Ovary (tissue), 7 donors: ENCODE measurements at regions not wholly inside any gene's neighbourhood (a gene's known extent, or its start where the extent isn't known, plus 50 kb on each side); places are given as distances from the start of the nearest gene placed in this dataset.

ENCODE experiments used
- DNase-seq, 5 donors: peaks; one replicate each; pipeline ENCODE4 v3.0.0-alpha.2; 2019 to 2020
- H3K27ac ChIP-seq, 2 donors: fragments of 200-600 bp; one replicate each; pipeline versions ENCODE4 v1.5.1 to v1.8.0; 2019 to 2022
- H3K27me3 ChIP-seq: fragments of 200-600 bp; one replicate; pipeline ENCODE4 v1.8.0; 2022
- H3K36me3 ChIP-seq: fragments of 200-600 bp; sonication (generic); one replicate; pipeline ENCODE4 v1.5.1; 2019
- H3K4me1 ChIP-seq: one replicate; pipeline ENCODE4 v1.8.1; 2013; ENCODE audit warnings: mild to moderate bottlenecking, moderate library complexity; ENCODE audit not compliant: insufficient read depth
- H3K4me3 ChIP-seq: fragments of 200-600 bp; sonication (generic); one replicate; pipeline ENCODE4 v1.5.1; 2017
- H3K9me3 ChIP-seq, 2 donors: fragments of 200-600 bp in 1 of 2; sonication (generic) in 1 of 2; one replicate each; pipeline versions ENCODE4 v1.5.1 to v1.8.1; 2013 to 2019; ENCODE audit warnings: mild to moderate bottlenecking in 1 of 2, moderate library complexity in 1 of 2
- EP300 ChIP-seq: sonication (generic); formaldehyde crosslinking; IDR thresholded peaks from one replicate; pipeline ENCODE4 v1.6.1; 2017; ENCODE audit warnings: antibody characterized with exemption
- POLR2A ChIP-seq: fragments of 450-650 bp; IDR thresholded peaks from one replicate; pipeline ENCODE4 v1.6.1; 2017; ENCODE audit warnings: antibody characterized with exemption, mild to moderate bottlenecking, moderate library complexity
- WGBS, 3 donors: extraction: QIAGEN DNeasy Blood & Tissue Kit in 1 of 3; methylation state at CpG; one replicate each; pipeline versions ENCODE4 v1.1.5 to v1.1.7; 2013 to 2017; 5-methylcytosine and 5-hydroxymethylcytosine counted together
- intact Hi-C, 4 donors: fragments of 100-400 bp; cut with DNase I; formaldehyde crosslinking; loops; one replicate each; pipeline versions ENCODE4 v1.11.0 to v1.15.1; 2022 to 2023
- TF ChIP-seq, protein P1 (sequence below), 3 donors: fragments of 450-650 bp in 2 of 3; fragments of 200-600 bp in 1 of 3; IDR thresholded peaks; one replicate each; pipeline versions ENCODE4 v1.5.1 to v1.8.0; 2016 to 2022; ENCODE audit warnings: antibody characterized with exemption in 3 of 3, mild to moderate bottlenecking in 1 of 3
- donor health status: DM: no; HTN: no; CAD: no; lungs with moderate emphysema.
- donor health status: DM: no; HTN: no; CAD: no.
- donor health status: Bipolar disorder and iron deficiency.
- donor health status: DM: no; HTN: no; CAD: no.
- donor health status: DM: yes; HTN: yes; CAD: no.

DNA sequence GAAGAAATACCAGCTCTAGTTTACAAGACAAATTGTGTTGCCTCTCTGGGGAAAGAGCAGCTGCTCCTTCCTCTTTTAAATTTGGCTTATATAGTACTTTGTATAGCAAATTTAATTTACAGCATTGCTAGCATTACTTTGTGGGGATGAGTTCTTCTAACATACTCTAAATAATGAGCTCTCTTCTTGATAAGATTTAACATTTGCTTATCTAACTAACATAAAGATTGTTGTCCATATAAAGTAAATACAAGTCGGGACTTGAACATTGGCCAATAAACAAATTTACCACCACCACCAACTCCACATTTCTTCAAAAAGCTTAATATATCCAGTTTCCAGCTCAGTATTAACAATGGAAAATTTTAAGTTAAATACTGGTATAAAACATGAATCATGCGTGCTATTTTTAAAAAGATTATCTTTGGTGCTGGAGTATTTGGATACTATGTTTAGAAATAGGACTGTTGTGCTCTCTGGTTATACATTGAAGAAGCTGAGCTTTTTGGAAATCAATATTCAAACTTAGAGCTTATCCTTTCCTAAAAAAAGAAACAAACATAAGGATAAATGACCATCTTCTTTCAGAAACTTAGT lies 1146.9 kb upstream of the GJE1 start:
- Histone ChIP-seq H3K9me3 (no peaks in the 10 kb centered on the region), H3K27me3 (no peaks in the 10 kb centered on the region), H3K27ac (no peak overlapping the region), H3K4me3 (no peak overlapping the region), H3K4me1 (no peaks in the 10 kb centered on the region), H3K36me3 (no peaks in the 10 kb centered on the region)
- no peak for TF ChIP-seq POLR2A
- no peak for TF ChIP-seq EP300
- TF ChIP-seq, protein P1, sequence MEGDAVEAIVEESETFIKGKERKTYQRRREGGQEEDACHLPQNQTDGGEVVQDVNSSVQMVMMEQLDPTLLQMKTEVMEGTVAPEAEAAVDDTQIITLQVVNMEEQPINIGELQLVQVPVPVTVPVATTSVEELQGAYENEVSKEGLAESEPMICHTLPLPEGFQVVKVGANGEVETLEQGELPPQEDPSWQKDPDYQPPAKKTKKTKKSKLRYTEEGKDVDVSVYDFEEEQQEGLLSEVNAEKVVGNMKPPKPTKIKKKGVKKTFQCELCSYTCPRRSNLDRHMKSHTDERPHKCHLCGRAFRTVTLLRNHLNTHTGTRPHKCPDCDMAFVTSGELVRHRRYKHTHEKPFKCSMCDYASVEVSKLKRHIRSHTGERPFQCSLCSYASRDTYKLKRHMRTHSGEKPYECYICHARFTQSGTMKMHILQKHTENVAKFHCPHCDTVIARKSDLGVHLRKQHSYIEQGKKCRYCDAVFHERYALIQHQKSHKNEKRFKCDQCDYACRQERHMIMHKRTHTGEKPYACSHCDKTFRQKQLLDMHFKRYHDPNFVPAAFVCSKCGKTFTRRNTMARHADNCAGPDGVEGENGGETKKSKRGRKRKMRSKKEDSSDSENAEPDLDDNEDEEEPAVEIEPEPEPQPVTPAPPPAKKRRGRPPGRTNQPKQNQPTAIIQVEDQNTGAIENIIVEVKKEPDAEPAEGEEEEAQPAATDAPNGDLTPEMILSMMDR (IDR thresholded peaks at IDR 0.05) = no peak
- intact Hi-C loops = no loop called here
- WGBS, 3 donors = 27 to 34% (median 28%) methylated on average over 2 of the region's 2 CpGs
- DNase-seq = no peak

DNA sequence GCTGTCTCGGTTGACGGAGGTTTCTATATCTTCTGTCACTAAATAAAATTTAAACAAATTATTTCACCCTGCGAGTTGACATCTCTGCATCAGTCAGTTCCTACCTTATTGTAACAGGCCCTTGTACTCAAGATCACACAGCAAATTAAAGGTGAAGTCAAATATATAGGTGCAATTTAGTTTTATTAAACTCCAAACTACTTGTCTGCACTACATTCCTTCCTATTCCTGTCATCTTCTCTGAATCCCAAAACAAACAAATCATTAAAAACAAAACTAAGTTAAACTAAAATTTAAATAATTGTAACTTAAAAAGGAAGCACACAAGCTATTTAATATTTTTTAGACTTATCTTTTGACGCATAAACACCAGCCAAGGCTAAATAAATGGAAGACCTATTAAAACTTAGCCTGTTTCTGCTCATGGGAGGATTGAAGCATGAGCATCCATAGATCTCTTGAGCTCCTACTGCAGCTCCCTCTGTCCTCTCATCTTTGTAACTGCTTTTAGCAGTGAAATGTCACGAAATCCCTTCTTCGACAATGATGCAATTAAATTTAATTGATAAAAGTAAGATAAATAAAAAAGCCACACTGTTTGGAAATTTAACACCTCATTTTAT lies 1152.3 kb upstream of the GJE1 start:
- TF ChIP-seq POLR2A (no peak), EP300 (no peak)
- TF ChIP-seq, protein P1 (IDR thresholded peaks at IDR 0.05) = no peak
- no peak overlapping the region for H3K4me3 ChIP-seq
- H3K36me3 ChIP-seq = no peaks in the 10 kb centered on the region
- 48 to 54% (median 52%) methylated on average over 6 of the region's 6 CpGs for WGBS, 3 donors
- H3K4me1 ChIP-seq = peaks cover 4% of the 10 kb centered on the region
- peak overlapping the region in 1 of 2 donors; percentile 47 for H3K27ac ChIP-seq
- no peaks in the 10 kb centered on the region for H3K27me3 ChIP-seq
- H3K9me3 ChIP-seq = no peaks in the 10 kb centered on the region
- DNase-seq = no peak
- intact Hi-C loops = no loop called here

DNA sequence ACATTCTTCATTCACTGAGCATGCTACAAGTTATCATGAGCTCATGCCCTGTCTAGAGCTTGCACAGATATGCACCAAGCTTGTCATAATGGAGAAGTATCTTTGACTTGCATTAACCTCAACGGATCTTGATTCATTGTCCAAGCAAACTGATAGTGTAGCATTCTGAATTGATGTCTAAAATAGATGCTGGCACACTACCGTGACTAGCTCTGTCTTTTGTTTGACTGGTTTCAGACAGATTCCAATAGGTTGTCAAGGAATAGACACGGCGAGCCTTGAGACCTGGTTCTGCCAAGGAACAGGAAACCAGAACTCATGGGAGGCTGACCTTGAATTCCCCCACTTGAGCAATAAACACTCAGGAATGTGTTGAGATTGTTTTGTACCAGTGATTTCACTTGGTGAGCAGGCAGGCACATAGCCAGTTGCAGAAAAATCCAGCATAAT lies 1153.1 kb upstream of the GJE1 start:
- no peak for TF ChIP-seq POLR2A
- TF ChIP-seq, protein P1 (IDR thresholded peaks at IDR 0.05) = no peak
- TF ChIP-seq EP300 = no peak
- Histone ChIP-seq H3K4me3 (no peak overlapping the region), H3K36me3 (no peaks in the 10 kb centered on the region), H3K9me3 (no peaks in the 10 kb centered on the region), H3K27me3 (no peaks in the 10 kb centered on the region), H3K4me1 (peaks cover 4% of the 10 kb centered on the region), H3K27ac (peak overlapping the region; percentile 24 to 47)
- peak; percentile 33 to 59 (median 46) for DNase-seq
- intact Hi-C loops = no loop called here
- WGBS, 3 donors = 17 to 24% (median 18%) methylated on average over 4 of the region's 4 CpGs

DNA sequence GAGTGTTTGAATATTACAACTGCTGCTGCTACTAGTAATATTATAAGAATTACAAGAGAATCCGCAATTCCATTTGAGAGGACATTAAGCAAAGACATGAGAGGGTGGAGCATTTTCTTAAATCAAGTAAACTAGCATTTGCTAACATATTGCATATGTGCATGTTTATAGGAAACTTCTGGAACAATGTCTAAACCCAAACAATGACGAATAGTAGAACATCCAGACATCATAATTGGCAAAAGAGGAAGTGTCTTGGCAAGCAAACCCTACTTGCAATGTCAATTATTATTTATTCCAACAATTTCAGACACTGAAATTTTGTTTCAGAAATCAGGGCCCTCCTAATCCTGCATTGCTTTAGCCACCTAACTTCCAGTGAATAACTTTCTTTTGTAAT lies 1155.3 kb upstream of the GJE1 start:
- no peaks in the 10 kb centered on the region for H3K27me3 ChIP-seq
- TF ChIP-seq POLR2A (no peak), EP300 (no peak)
- TF ChIP-seq, protein P1 (IDR thresholded peaks at IDR 0.05) = no peak
- H3K4me1 ChIP-seq = peaks cover 4% of the 10 kb centered on the region
- H3K4me3 ChIP-seq = no peak overlapping the region
- H3K9me3 ChIP-seq = no peaks in the 10 kb centered on the region
- DNase-seq = no peak
- WGBS, 3 donors = 48 to 55% (median 48%) methylated on average over 2 of the region's 2 CpGs
- intact Hi-C loops = no loop called here
- no peaks in the 10 kb centered on the region for H3K36me3 ChIP-seq
- H3K27ac ChIP-seq = no peak overlapping the region
